ENCODE measurements at regions not wholly inside any gene's neighbourhood (a gene's known extent, or its start where the extent isn't known, plus 50 kb on each side); places are given as distances from the start of the nearest gene placed in this dataset.

GRCh38 chrX:13933352-13933751 lies 96.3 kb downstream of the GEMIN8 start:
- Mint-ChIP-seq H3K27me3 (peaks cover 7% of the 10 kb centered on the region), H3K9me3 (no peaks in the 10 kb centered on the region)

GRCh38 chrX:13932416-13932815 lies 97.3 kb downstream of the GEMIN8 start:
- Mint-ChIP-seq H3K4me1 (no peaks in the 10 kb centered on the region), H3K9me3 (no peaks in the 10 kb centered on the region), H3K27me3 (peaks cover 4% of the 10 kb centered on the region), H3K36me3 (ENCODE audit: low read depth) (no peaks in the 10 kb centered on the region), H3K4me3 (no peak overlapping the region), H3K27ac (no peak overlapping the region)
- no peak for ATAC-seq (replicated peaks)

More at GRCh38 chrX:13933352-13933751, 96.3 kb downstream of the GEMIN8 start:
- no peak for ATAC-seq (replicated peaks)
- no peak overlapping the region for H3K4me3 Mint-ChIP-seq
- H3K4me1 Mint-ChIP-seq, result no peaks in the 10 kb centered on the region
- no peaks in the 10 kb centered on the region for H3K36me3 Mint-ChIP-seq (ENCODE audit: low read depth)
- no peak overlapping the region for H3K27ac Mint-ChIP-seq

GRCh38 chrX:13927175-13927574 lies 102.5 kb downstream of the GEMIN8 start:
- no peak for ATAC-seq (replicated peaks)
- H3K4me1 Mint-ChIP-seq, result no peaks in the 10 kb centered on the region
- H3K27ac Mint-ChIP-seq, result no peak overlapping the region
- no peaks in the 10 kb centered on the region for H3K9me3 Mint-ChIP-seq
- no peaks in the 10 kb centered on the region for H3K36me3 Mint-ChIP-seq (ENCODE audit: low read depth)
- H3K27me3 Mint-ChIP-seq, result peaks cover 4% of the 10 kb centered on the region
- no peak overlapping the region for H3K4me3 Mint-ChIP-seq

GRCh38 chrX:13923845-13924244 lies 105.8 kb downstream of the GEMIN8 start:
- no peak overlapping the region for H3K4me3 Mint-ChIP-seq
- H3K4me1 Mint-ChIP-seq, result no peaks in the 10 kb centered on the region
- no peaks in the 10 kb centered on the region for H3K27me3 Mint-ChIP-seq
- H3K36me3 Mint-ChIP-seq (ENCODE audit: low read depth), result no peaks in the 10 kb centered on the region
- H3K27ac Mint-ChIP-seq, result no peak overlapping the region
- no peak for ATAC-seq (replicated peaks)
- H3K9me3 Mint-ChIP-seq, result no peaks in the 10 kb centered on the region

- Mint-ChIP-seq H3K9me3 (no peaks in the 10 kb centered on the region), H3K27ac (no peak overlapping the region), H3K36me3 (ENCODE audit: low read depth) (no peaks in the 10 kb centered on the region), H3K27me3 (no peaks in the 10 kb centered on the region), H3K4me3 (no peak overlapping the region), H3K4me1 (no peaks in the 10 kb centered on the region)
- ATAC-seq (replicated peaks), result no peak
These were observed 106.4 kb upstream of the GPM6B start for GRCh38 chrX:13923289-13923688.

- Mint-ChIP-seq H3K27ac (no peak overlapping the region), H3K4me1 (no peaks in the 10 kb centered on the region), H3K27me3 (no peaks in the 10 kb centered on the region), H3K36me3 (ENCODE audit: low read depth) (no peaks in the 10 kb centered on the region), H3K4me3 (no peak overlapping the region), H3K9me3 (no peaks in the 10 kb centered on the region)
- ATAC-seq (replicated peaks), result no peak
These were observed 100.6 kb upstream of the GPM6B start for GRCh38 chrX:13917507-13917906.

GRCh38 chrX:13911586-13911985 lies 94.7 kb upstream of the GPM6B start:
- Mint-ChIP-seq H3K27ac (no peak overlapping the region), H3K27me3 (no peaks in the 10 kb centered on the region), H3K36me3 (ENCODE audit: low read depth) (no peaks in the 10 kb centered on the region), H3K4me3 (no peak overlapping the region), H3K4me1 (no peaks in the 10 kb centered on the region), H3K9me3 (no peaks in the 10 kb centered on the region)
- no peak for ATAC-seq (replicated peaks)

- Mint-ChIP-seq H3K4me3 (no peak overlapping the region), H3K27me3 (no peaks in the 10 kb centered on the region), H3K36me3 (ENCODE audit: low read depth) (no peaks in the 10 kb centered on the region), H3K9me3 (no peaks in the 10 kb centered on the region), H3K4me1 (no peaks in the 10 kb centered on the region), H3K27ac (no peak overlapping the region)
- ATAC-seq (replicated peaks), result no peak
These were observed 89.2 kb upstream of the GPM6B start for GRCh38 chrX:13906093-13906492.

GRCh38 chrX:13903405-13903804 lies 86.5 kb upstream of the GPM6B start:
- no peaks in the 10 kb centered on the region for H3K36me3 Mint-ChIP-seq (ENCODE audit: low read depth)
- H3K4me1 Mint-ChIP-seq, result no peaks in the 10 kb centered on the region
- no peaks in the 10 kb centered on the region for H3K9me3 Mint-ChIP-seq
- ATAC-seq (replicated peaks), result no peak
- H3K4me3 Mint-ChIP-seq, result no peak overlapping the region
- H3K27me3 Mint-ChIP-seq, result no peaks in the 10 kb centered on the region
- no peak overlapping the region for H3K27ac Mint-ChIP-seq

- Mint-ChIP-seq H3K27ac (no peak overlapping the region), H3K4me3 (no peak overlapping the region), H3K4me1 (no peaks in the 10 kb centered on the region), H3K9me3 (no peaks in the 10 kb centered on the region), H3K36me3 (ENCODE audit: low read depth) (no peaks in the 10 kb centered on the region), H3K27me3 (no peaks in the 10 kb centered on the region)
- ATAC-seq (replicated peaks), result no peak
These were observed 85.5 kb upstream of the GPM6B start for GRCh38 chrX:13902406-13902805.

- H3K4me3 Mint-ChIP-seq, result no peak overlapping the region
- H3K4me1 Mint-ChIP-seq, result no peaks in the 10 kb centered on the region
- no peak for ATAC-seq (replicated peaks)
- H3K9me3 Mint-ChIP-seq, result no peaks in the 10 kb centered on the region
- H3K27me3 Mint-ChIP-seq, result no peaks in the 10 kb centered on the region
- no peak overlapping the region for H3K27ac Mint-ChIP-seq
- no peaks in the 10 kb centered on the region for H3K36me3 Mint-ChIP-seq (ENCODE audit: low read depth)
These were observed 84.5 kb upstream of the GPM6B start for GRCh38 chrX:13901354-13901753.

GRCh38 chrX:13900351-13900750 lies 83.5 kb upstream of the GPM6B start:
- Mint-ChIP-seq H3K9me3 (no peaks in the 10 kb centered on the region), H3K36me3 (ENCODE audit: low read depth) (no peaks in the 10 kb centered on the region), H3K4me1 (no peaks in the 10 kb centered on the region), H3K27me3 (no peaks in the 10 kb centered on the region), H3K4me3 (no peak overlapping the region), H3K27ac (no peak overlapping the region)
- no peak for ATAC-seq (replicated peaks)

GRCh38 chrX:13899607-13900006 lies 82.7 kb upstream of the GPM6B start:
- H3K4me3 Mint-ChIP-seq, result no peak overlapping the region

GRCh38 chrX:13898603-13899002 lies 81.7 kb upstream of the GPM6B start:
- no peak overlapping the region for H3K27ac Mint-ChIP-seq
- peak; percentile 62 for ATAC-seq (replicated peaks)

More at GRCh38 chrX:13899607-13900006, 82.7 kb upstream of the GPM6B start:
- Mint-ChIP-seq H3K9me3 (no peaks in the 10 kb centered on the region), H3K36me3 (ENCODE audit: low read depth) (no peaks in the 10 kb centered on the region), H3K27ac (no peak overlapping the region), H3K4me1 (no peaks in the 10 kb centered on the region), H3K27me3 (no peaks in the 10 kb centered on the region)
- ATAC-seq (replicated peaks), result no peak

GRCh38 chrX:13898083-13898482 lies 81.2 kb upstream of the GPM6B start:
- Mint-ChIP-seq H3K4me3 (no peak overlapping the region), H3K4me1 (no peaks in the 10 kb centered on the region), H3K36me3 (ENCODE audit: low read depth) (no peaks in the 10 kb centered on the region), H3K27ac (no peak overlapping the region), H3K27me3 (no peaks in the 10 kb centered on the region), H3K9me3 (no peaks in the 10 kb centered on the region)
- no peak for ATAC-seq (replicated peaks)

More at GRCh38 chrX:13898603-13899002, 81.7 kb upstream of the GPM6B start:
- H3K9me3 Mint-ChIP-seq, result no peaks in the 10 kb centered on the region
- no peaks in the 10 kb centered on the region for H3K27me3 Mint-ChIP-seq
- H3K4me3 Mint-ChIP-seq, result no peak overlapping the region
- no peaks in the 10 kb centered on the region for H3K36me3 Mint-ChIP-seq (ENCODE audit: low read depth)
- no peaks in the 10 kb centered on the region for H3K4me1 Mint-ChIP-seq

- Mint-ChIP-seq H3K4me3 (no peak overlapping the region), H3K36me3 (ENCODE audit: low read depth) (no peaks in the 10 kb centered on the region), H3K27me3 (no peaks in the 10 kb centered on the region), H3K27ac (no peak overlapping the region), H3K9me3 (no peaks in the 10 kb centered on the region), H3K4me1 (no peaks in the 10 kb centered on the region)
- ATAC-seq (replicated peaks), result no peak
These were observed 80.7 kb upstream of the GPM6B start for GRCh38 chrX:13897566-13897965.

All from activated T-helper 17 cell treated with anti-CD3 and anti-CD28 coated beads, Interleukin-2, amount 50 U/mL, for 72 hours (primary cell).